SU-DHL-6 (cell line): ENCODE measurements at regions not wholly inside any gene's neighbourhood (a gene's known extent, or its start where the extent isn't known, plus 50 kb on each side); places are given as distances from the start of the nearest gene placed in this dataset.

ENCODE experiments used
- H2AFZ ChIP-seq: fragments of 200-600 bp; sonication (generic); 2 replicates; pipeline ENCODE4 v1.6.1; 2014; ENCODE audit warnings: low read depth, mild to moderate bottlenecking, moderate library complexity, mixed read lengths, antibody characterized with exemption, low read length; ENCODE audit not compliant: severe bottlenecking
- H3F3A ChIP-seq: fragments of 200-600 bp; shearing (Covaris generic); 2 replicates; pipeline ENCODE4 v1.6.0; 2016; ENCODE audit warnings: antibody characterized with exemption, mild to moderate bottlenecking; ENCODE audit not compliant: insufficient read depth
- H3K27ac ChIP-seq: fragments of 200-600 bp; sonication (generic); 2 replicates; pipeline ENCODE4 v1.5.1; 2016; ENCODE audit warnings: low read depth, mild to moderate bottlenecking, low read length, moderate library complexity, mixed read lengths
- H3K27me3 ChIP-seq: fragments of 200-600 bp; sonication (generic), shearing (Covaris generic); 2 replicates; pipeline ENCODE4 v1.6.0; 2014; ENCODE audit warnings: mild to moderate bottlenecking, low read length
- H3K36me3 ChIP-seq: fragments of 200-600 bp; sonication (generic); 2 replicates; pipeline ENCODE4 v1.6.1; 2014; ENCODE audit warnings: mild to moderate bottlenecking, low read length, mixed read lengths
- H3K4me2 ChIP-seq: fragments of 300-600, 200-600 bp; shearing (Covaris generic), sonication (generic); 2 replicates; pipeline ENCODE4 v1.6.0; 2014; ENCODE audit warnings: low read length, low read depth, mild to moderate bottlenecking; ENCODE audit not compliant: poor library complexity, severe bottlenecking
- H3K4me3 ChIP-seq: fragments of 200-600 bp; sonication (generic); 2 replicates; pipeline ENCODE4 v1.5.1; 2014; ENCODE audit warnings: antibody characterized with exemption, low read length, mild to moderate bottlenecking, mixed read lengths; ENCODE audit not compliant: insufficient read depth, poor library complexity, severe bottlenecking
- H3K79me2 ChIP-seq: fragments of 200-600 bp; sonication (generic); 2 replicates; pipeline ENCODE4 v1.6.1; 2014; ENCODE audit warnings: mild to moderate bottlenecking, low read length, moderate library complexity; ENCODE audit not compliant: insufficient read depth
- H3K9ac ChIP-seq: fragments of 200-600 bp; sonication (generic); 2 replicates; pipeline ENCODE4 v1.7.0; 2014; ENCODE audit warnings: mild to moderate bottlenecking, low read length
- H3K9me2 ChIP-seq: fragments of 200-600 bp; sonication (generic); replicated peaks from 2 replicates; pipeline ENCODE4 v1.6.1; 2014; ENCODE audit warnings: low read length; ENCODE audit not compliant: insufficient read depth
- H3K9me3 ChIP-seq: fragments of 200-600 bp; sonication (generic); 2 replicates; pipeline ENCODE4 v1.6.1; 2014; ENCODE audit warnings: low read length, mixed read lengths; ENCODE audit not compliant: insufficient read depth
- H4K20me1 ChIP-seq: fragments of 200-600 bp; sonication (generic); 2 replicates; pipeline ENCODE4 v1.6.1; 2014; ENCODE audit warnings: low read depth, mild to moderate bottlenecking, antibody characterized with exemption, low read length, moderate library complexity, mixed read lengths
- CTCF ChIP-seq: fragments of 200-600 bp; sonication (generic); IDR thresholded peaks from one replicate; pipeline ENCODE4 v1.5.1; 2017; ENCODE audit warnings: antibody characterized with exemption, mild to moderate bottlenecking, low read length, moderate library complexity; ENCODE audit not compliant: insufficient read depth, poor library complexity, severe bottlenecking
- EZH2phosphoT487 ChIP-seq: fragments of 200-600 bp; sonication (generic), shearing (Covaris generic); conservative IDR thresholded peaks from 2 replicates; pipeline ENCODE4 v1.6.1; 2018; ENCODE audit warnings: mild to moderate bottlenecking, antibody characterized with exemption, low read length, moderate library complexity, mixed read lengths

- H4K20me1 ChIP-seq: no peaks in the 10 kb centered on the region
- no peak overlapping the region for H2AFZ ChIP-seq
- no peaks in the 10 kb centered on the region for H3K27me3 ChIP-seq
- TF ChIP-seq CTCF (no peak), EZH2phosphoT487 (no peak)
- no peak overlapping the region for H3K4me3 ChIP-seq
- H3K27ac ChIP-seq: peak overlapping the region; percentile 41
- H3F3A ChIP-seq: no peaks in the 10 kb centered on the region
- peak overlapping the region; percentile 16; the same call in 1 of the 2 replicates for H3K9ac ChIP-seq
- H3K9me2 ChIP-seq: no peaks in the 10 kb centered on the region
- peak overlapping the region; percentile 41 for H3K4me2 ChIP-seq
- H3K9me3 ChIP-seq: no peaks in the 10 kb centered on the region
- H3K79me2 ChIP-seq: no peaks in the 10 kb centered on the region
- no peaks in the 10 kb centered on the region for H3K36me3 ChIP-seq
Measured at GRCh38 chr4:75251547-75251946, 262.7 kb downstream of the RCHY1 start.

- no peaks in the 10 kb centered on the region for H3K79me2 ChIP-seq
- no peaks in the 10 kb centered on the region for H3F3A ChIP-seq
- no peaks in the 10 kb centered on the region for H3K27me3 ChIP-seq
- no peak overlapping the region for H3K27ac ChIP-seq
- H3K9me3 ChIP-seq: no peaks in the 10 kb centered on the region
- no peak overlapping the region for H2AFZ ChIP-seq
- no peak for TF ChIP-seq CTCF
- TF ChIP-seq EZH2phosphoT487: no peak
- no peak overlapping the region for H3K4me2 ChIP-seq
- H4K20me1 ChIP-seq: no peaks in the 10 kb centered on the region
- no peaks in the 10 kb centered on the region for H3K36me3 ChIP-seq
- no peak overlapping the region for H3K9ac ChIP-seq
- H3K9me2 ChIP-seq: no peaks in the 10 kb centered on the region
- H3K4me3 ChIP-seq: no peak overlapping the region
Measured at GRCh38 chr4:75249739-75250138, 264.5 kb downstream of the RCHY1 start.

- no peak overlapping the region for H2AFZ ChIP-seq
- TF ChIP-seq EZH2phosphoT487 (no peak), CTCF (no peak)
- H4K20me1 ChIP-seq: no peaks in the 10 kb centered on the region
- H3K4me3 ChIP-seq: no peak overlapping the region
- no peaks in the 10 kb centered on the region for H3K36me3 ChIP-seq
- H3K9ac ChIP-seq: no peak overlapping the region
- H3K4me2 ChIP-seq: no peak overlapping the region
- H3K27ac ChIP-seq: no peak overlapping the region
- H3K9me2 ChIP-seq: no peaks in the 10 kb centered on the region
- H3K9me3 ChIP-seq: no peaks in the 10 kb centered on the region
- H3K79me2 ChIP-seq: no peaks in the 10 kb centered on the region
- no peaks in the 10 kb centered on the region for H3F3A ChIP-seq
- no peaks in the 10 kb centered on the region for H3K27me3 ChIP-seq
Measured at GRCh38 chr4:75248770-75249407, 265.3 kb downstream of the RCHY1 start.
